SK-N-SH (cell line): ENCODE measurements at regions not wholly inside any gene's neighbourhood (a gene's known extent, or its start where the extent isn't known, plus 50 kb on each side); places are given as distances from the start of the nearest gene placed in this dataset.

Experiments
- CTCF ChIA-PET: fragments of 300-600, 350-600 bp; formaldehyde crosslinking; extraction: SDS; loops from one replicate; lab custom pipeline; 2021; lab: Yijun Ruan, JAX
- POLR2A ChIA-PET: fragments of 350-600 bp; sonication (Branson Sonifier 250); formaldehyde crosslinking; extraction: SDS; loops from one replicate; lab custom pipeline; 2020; ENCODE audit warnings: antibody characterized with exemption, inconsistent platforms; lab: Yijun Ruan, JAX
- DNase-seq: peaks from one replicate; pipeline ENCODE4 v3.0.0; 2012
- H2AFZ ChIP-seq: fragments of 200-600 bp; sonication (generic); 2 replicates; pipeline ENCODE4 v1.8.1; 2016; ENCODE audit warnings: antibody characterized with exemption, mild to moderate bottlenecking, low read depth
- H3F3A ChIP-seq: fragments of 200-600 bp; sonication (generic); replicated peaks from 2 replicates; pipeline ENCODE3; 2016; ENCODE audit warnings: antibody characterized with exemption, mild to moderate bottlenecking; ENCODE audit not compliant: insufficient read depth
- H3K27ac ChIP-seq, 2 experiments: fragments of 200-500 bp in 1 of 2; fragments of 200-600 bp in 1 of 2; sonication (Bioruptor generic) in 1 of 2; sonication (generic), shearing (Covaris generic) in 1 of 2; 2 replicates each; pipeline versions ENCODE4 v1.5.1 to v1.6.1; 2014 to 2016; ENCODE audit warnings: low read depth in 2 of 2, inconsistent platforms in 1 of 2, low read length in 1 of 2, mild to moderate bottlenecking in 1 of 2, mixed read lengths in 1 of 2
- H3K27me3 ChIP-seq: fragments of 200-600 bp; sonication (generic), shearing (Covaris generic); 2 replicates; pipeline ENCODE4 v1.6.1; 2016; ENCODE audit warnings: mixed run types; ENCODE audit not compliant: insufficient read depth
- H3K36me3 ChIP-seq, 2 experiments: fragments of 200-500 bp in 1 of 2; fragments of 200-600 bp in 1 of 2; sonication (Bioruptor generic) in 1 of 2; sonication (generic) in 1 of 2; replicated peaks in 1 of 2; 2 replicates each; pipeline versions ENCODE3 to v1.5.1; 2014 to 2016; ENCODE audit warnings: low read length in 1 of 2, mild to moderate bottlenecking in 1 of 2; ENCODE audit not compliant: insufficient read depth in 2 of 2, control insufficient read depth in 1 of 2
- H3K4me1 ChIP-seq, 2 experiments: fragments of 200-500 bp in 1 of 2; fragments of 200-600 bp in 1 of 2; sonication (Bioruptor generic) in 1 of 2; sonication (generic), shearing (Covaris generic) in 1 of 2; 2 replicates each; pipeline versions ENCODE4 v1.5.1 to v1.6.1; 2014 to 2016; ENCODE audit warnings: low read depth in 1 of 2, low read length in 1 of 2, mixed run types in 1 of 2; ENCODE audit not compliant: insufficient read depth in 2 of 2, control insufficient read depth in 1 of 2
- H3K4me2 ChIP-seq: fragments of 200-600 bp; sonication (generic), shearing (Covaris generic); 2 replicates; pipeline ENCODE4 v1.6.1; 2017; ENCODE audit warnings: mixed run types
- H3K4me3 ChIP-seq, 2 experiments: fragments of 200-500 bp in 1 of 2; fragments of 200-600 bp in 1 of 2; sonication (Bioruptor generic) in 1 of 2; sonication (generic), shearing (Covaris generic) in 1 of 2; 2 replicates each; pipeline versions ENCODE4 v1.5.1 to v1.8.1; 2014 to 2016; ENCODE audit warnings: low read depth in 2 of 2, inconsistent platforms in 1 of 2, low read length in 1 of 2, mild to moderate bottlenecking in 1 of 2, mixed read lengths in 1 of 2, moderate library complexity in 1 of 2
- H3K79me2 ChIP-seq: fragments of 200-600 bp; sonication (generic); 2 replicates; pipeline ENCODE4 v1.8.1; 2017; ENCODE audit warnings: mild to moderate bottlenecking; ENCODE audit not compliant: insufficient read depth
- H3K9ac ChIP-seq: fragments of 200-600 bp; sonication (generic); 2 replicates; pipeline ENCODE4 v1.6.1; 2017; ENCODE audit warnings: mixed run types
- H3K9me2 ChIP-seq: fragments of 200-600 bp; sonication (generic); 2 replicates; pipeline ENCODE4 v1.6.1; 2017; ENCODE audit warnings: mixed run types
- H3K9me3 ChIP-seq: fragments of 200-600 bp; sonication (generic); 2 replicates; pipeline ENCODE4 v1.6.1; 2017; ENCODE audit warnings: mixed run types, mild to moderate bottlenecking, moderate library complexity
- H4K20me1 ChIP-seq: fragments of 200-600 bp; sonication (generic); 2 replicates; pipeline ENCODE4 v1.6.1; 2017; ENCODE audit warnings: mild to moderate bottlenecking, mixed run types; ENCODE audit not compliant: insufficient read depth
- CTCF ChIP-seq: fragments of 200-600 bp; sonication (generic); IDR thresholded peaks from 2 replicates; pipeline ENCODE4 v1.6.1; 2017; ENCODE audit warnings: antibody characterized with exemption, mild to moderate bottlenecking, moderate library complexity
- ELF1 ChIP-seq: IDR thresholded peaks from 2 replicates; pipeline ENCODE4 v1.4.0; 2012
- EP300 ChIP-seq, 2 experiments: IDR thresholded peaks; 2 replicates each; pipeline versions ENCODE4 v1.4.0 to v1.6.1; 2012; ENCODE audit warnings: borderline replicate concordance in 1 of 2, low read depth in 1 of 2, low read length in 1 of 2
- EZH2phosphoT487 ChIP-seq: fragments of 200-600 bp; sonication (generic); IDR thresholded peaks from 2 replicates; pipeline ENCODE4 v1.6.1; 2017; ENCODE audit warnings: low read depth, mixed run types, mild to moderate bottlenecking, antibody characterized with exemption, moderate library complexity, borderline replicate concordance
- FOSL2 ChIP-seq: IDR thresholded peaks from 2 replicates; pipeline ENCODE4 v1.4.0; 2012; ENCODE audit warnings: low read depth, mild to moderate bottlenecking, moderate library complexity, borderline replicate concordance
- FOXJ3 ChIP-seq: sonication (generic); formaldehyde crosslinking; IDR thresholded peaks from 2 replicates; pipeline ENCODE4 v1.5.1; 2020; ENCODE audit warnings: mild to moderate bottlenecking, missing genetic modification reagents
- GABPA ChIP-seq: IDR thresholded peaks from 2 replicates; pipeline ENCODE4 v1.4.0; 2012; ENCODE audit warnings: low read depth, mild to moderate bottlenecking
- GATA2 ChIP-seq: sonication (generic); formaldehyde crosslinking; IDR thresholded peaks from 2 replicates; pipeline ENCODE4 v1.5.0; 2020; ENCODE audit warnings: mild to moderate bottlenecking, missing genetic modification reagents
- IRF3 ChIP-seq: fragments of 150-350 bp; IDR thresholded peaks from 2 replicates; pipeline ENCODE4 v1.6.1; 2016; ENCODE audit warnings: mild to moderate bottlenecking, low read depth, low read length
- MAX ChIP-seq: IDR thresholded peaks from 2 replicates; pipeline ENCODE4 v1.4.0; 2012; ENCODE audit warnings: low read depth
- MEF2A ChIP-seq: IDR thresholded peaks from 2 replicates; pipeline ENCODE4 v1.4.0; 2012; ENCODE audit warnings: low read depth, borderline replicate concordance
- PBX3 ChIP-seq: IDR thresholded peaks from 2 replicates; pipeline ENCODE4; 2012
- POLR2AphosphoS5 ChIP-seq: IDR thresholded peaks from 2 replicates; pipeline ENCODE4 v1.6.1; 2012; ENCODE audit warnings: low read depth, low read length
- RAD21 ChIP-seq: IDR thresholded peaks from 2 replicates; pipeline ENCODE4 v1.6.1; 2012; ENCODE audit warnings: mild to moderate bottlenecking, low read length
- RCOR1 ChIP-seq: fragments of 150-350 bp; IDR thresholded peaks from 2 replicates; pipeline ENCODE4 v1.6.1; 2017; ENCODE audit warnings: antibody characterized with exemption, low read length
- REST ChIP-seq: IDR thresholded peaks from 2 replicates; pipeline ENCODE4 v1.6.1; 2012; ENCODE audit warnings: mild to moderate bottlenecking, low read depth, low read length, moderate library complexity
- RFX5 ChIP-seq: IDR thresholded peaks from 2 replicates; pipeline ENCODE4 v1.6.1; 2012; ENCODE audit warnings: mild to moderate bottlenecking, improper control_type of control experiment, low read length
- SIN3A ChIP-seq: IDR thresholded peaks from 2 replicates; pipeline ENCODE4 v1.6.1; 2012; ENCODE audit warnings: low read depth, mild to moderate bottlenecking, low read length, moderate library complexity, borderline replicate concordance
- TAF1 ChIP-seq: IDR thresholded peaks from 2 replicates; pipeline ENCODE4 v1.6.1; 2012; ENCODE audit warnings: low read depth, mild to moderate bottlenecking, low read length, moderate library complexity, borderline replicate concordance
- TCF12 ChIP-seq: IDR thresholded peaks from 2 replicates; pipeline ENCODE4 v1.4.0; 2012
- TEAD4 ChIP-seq: IDR thresholded peaks from 2 replicates; pipeline ENCODE4 v1.4.0; 2012; ENCODE audit warnings: mild to moderate bottlenecking, borderline replicate concordance; ENCODE audit not compliant: insufficient read depth
- USF2 ChIP-seq: fragments of 150-350 bp; IDR thresholded peaks from 2 replicates; pipeline ENCODE4 v1.6.1; 2017; ENCODE audit warnings: antibody characterized with exemption, low read length, low read depth, borderline replicate concordance
- WGBS: methylation state at CpG from one replicate; pipeline ENCODE4 v1.1.6; 2017; ENCODE audit warnings: low lambda C conversion rate; 5-methylcytosine and 5-hydroxymethylcytosine counted together

- TF ChIP-seq IRF3: no peak
- no peak for TF ChIP-seq TEAD4
- TF ChIP-seq GATA2 (CRISPR knock-in tag): no peak
- no peak for TF ChIP-seq GABPA
- no peak for TF ChIP-seq MAX
- no peak for TF ChIP-seq TAF1
- no peak for TF ChIP-seq FOXJ3 (CRISPR knock-in tag)
- TF ChIP-seq ELF1: no peak
- TF ChIP-seq REST: no peak
- TF ChIP-seq EZH2phosphoT487: no peak
- TF ChIP-seq, all 33 proteins: peak for 0
Observed at GRCh38 chr6:92109256-92109655, 1310.1 kb downstream of the EPHA7 start (continued).

GRCh38 chr6:92086750-92087149 lies 1332.6 kb downstream of the EPHA7 start:
- Histone ChIP-seq H3F3A (no peaks in the 10 kb centered on the region), H2AFZ (no peak overlapping the region), H3K9ac (no peak overlapping the region), H3K9me2 (no peaks in the 10 kb centered on the region), H3K27ac (no peak overlapping the region), H4K20me1 (no peaks in the 10 kb centered on the region), H3K36me3 (no peaks in the 10 kb centered on the region), H3K4me1 (no peaks in the 10 kb centered on the region), H3K4me3 (no peak overlapping the region), H3K9me3 (0 out of 2 replicates have a peak, but pooled peaks cover 3% of the 10 kb centered on the region), H3K79me2 (no peaks in the 10 kb centered on the region), H3K27me3 (no peaks in the 10 kb centered on the region), H3K4me2 (no peak overlapping the region)
- ChIA-PET POLR2A (no interaction called here), CTCF (interaction anchor here (0.6 kb wide), 1 partner anchor 216 kb away, joined by 3 read pairs; no protein-coding TSS in a partner anchor)
- DNase-seq: no peak
- no peak for TF ChIP-seq GATA2 (CRISPR knock-in tag)
- TF ChIP-seq RCOR1: no peak
- TF ChIP-seq RAD21: no peak
- no peak for TF ChIP-seq SIN3A
- TF ChIP-seq FOSL2: no peak
- TF ChIP-seq EZH2phosphoT487: no peak
- TF ChIP-seq EP300 (IDR thresholded peaks at IDR 0.05; ENCODE audit: borderline replicate concordance in 1 of 2, low read depth in 1 of 2, low read length in 1 of 2): no peak
- TF ChIP-seq ELF1: no peak
- no peak for TF ChIP-seq RFX5
- no peak for TF ChIP-seq POLR2AphosphoS5
- no peak for TF ChIP-seq TCF12
- no peak for TF ChIP-seq PBX3
- no peak for TF ChIP-seq USF2
- no peak for TF ChIP-seq MEF2A
- no peak for TF ChIP-seq CTCF
- no peak for TF ChIP-seq GABPA
- TF ChIP-seq MAX: no peak
- 85% methylated on average over 2 of the region's 2 CpGs for WGBS
